ENCODE measurements at regions not wholly inside any gene's neighbourhood (a gene's known extent, or its start where the extent isn't known, plus 50 kb on each side); places are given as distances from the start of the nearest gene placed in this dataset.
"Not testable (repeated sequence)": the region's sequence is repeated elsewhere in the genome, so short reads cannot be mapped to it uniquely, and the experiment has no call there.

DNA sequence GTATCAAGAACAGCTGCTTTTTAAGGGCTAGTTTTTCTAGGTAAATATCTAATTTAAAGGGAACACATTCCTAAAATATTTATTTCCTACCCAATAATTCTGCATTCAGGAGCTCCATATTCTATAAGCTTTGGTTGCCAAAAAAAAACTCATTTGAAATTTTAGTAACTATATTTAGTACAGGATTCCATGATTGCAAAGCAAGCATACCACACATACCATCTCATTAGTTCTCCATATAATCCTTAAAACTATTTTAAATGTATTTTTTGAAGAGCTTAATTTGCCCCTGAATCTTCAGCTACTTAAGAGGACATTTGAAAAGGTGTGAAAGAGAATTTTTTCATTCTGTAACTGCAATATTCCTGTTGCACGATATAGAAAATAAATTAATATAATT is 877.0 kb downstream of the NR2F1-AS1 start:
- Histone ChIP-seq H3K27me3 (ENCODE audit: insufficient read depth, poor library complexity, severe bottlenecking) (no peaks in the 10 kb centered on the region), H3K27ac (replicated peaks) (no peak overlapping the region), H3K4me3 (replicated peaks; ENCODE audit: insufficient read depth, low read length) (no peak overlapping the region)
- no peak for TF ChIP-seq GABPA (IDR thresholded peaks at IDR 0.05; ENCODE audit: low read depth)
- TF ChIP-seq, protein P1, sequence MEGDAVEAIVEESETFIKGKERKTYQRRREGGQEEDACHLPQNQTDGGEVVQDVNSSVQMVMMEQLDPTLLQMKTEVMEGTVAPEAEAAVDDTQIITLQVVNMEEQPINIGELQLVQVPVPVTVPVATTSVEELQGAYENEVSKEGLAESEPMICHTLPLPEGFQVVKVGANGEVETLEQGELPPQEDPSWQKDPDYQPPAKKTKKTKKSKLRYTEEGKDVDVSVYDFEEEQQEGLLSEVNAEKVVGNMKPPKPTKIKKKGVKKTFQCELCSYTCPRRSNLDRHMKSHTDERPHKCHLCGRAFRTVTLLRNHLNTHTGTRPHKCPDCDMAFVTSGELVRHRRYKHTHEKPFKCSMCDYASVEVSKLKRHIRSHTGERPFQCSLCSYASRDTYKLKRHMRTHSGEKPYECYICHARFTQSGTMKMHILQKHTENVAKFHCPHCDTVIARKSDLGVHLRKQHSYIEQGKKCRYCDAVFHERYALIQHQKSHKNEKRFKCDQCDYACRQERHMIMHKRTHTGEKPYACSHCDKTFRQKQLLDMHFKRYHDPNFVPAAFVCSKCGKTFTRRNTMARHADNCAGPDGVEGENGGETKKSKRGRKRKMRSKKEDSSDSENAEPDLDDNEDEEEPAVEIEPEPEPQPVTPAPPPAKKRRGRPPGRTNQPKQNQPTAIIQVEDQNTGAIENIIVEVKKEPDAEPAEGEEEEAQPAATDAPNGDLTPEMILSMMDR (IDR thresholded peaks at IDR 0.05; ENCODE audit: insufficient read depth, low read length) = no peak
- TF ChIP-seq SPI1 (IDR thresholded peaks at IDR 0.05; ENCODE audit: borderline replicate concordance, low read depth) = no peak
- no peak for TF ChIP-seq POLR2AphosphoS5 (IDR thresholded peaks at IDR 0.05; ENCODE audit: low read depth)
- TF ChIP-seq, protein P2, sequence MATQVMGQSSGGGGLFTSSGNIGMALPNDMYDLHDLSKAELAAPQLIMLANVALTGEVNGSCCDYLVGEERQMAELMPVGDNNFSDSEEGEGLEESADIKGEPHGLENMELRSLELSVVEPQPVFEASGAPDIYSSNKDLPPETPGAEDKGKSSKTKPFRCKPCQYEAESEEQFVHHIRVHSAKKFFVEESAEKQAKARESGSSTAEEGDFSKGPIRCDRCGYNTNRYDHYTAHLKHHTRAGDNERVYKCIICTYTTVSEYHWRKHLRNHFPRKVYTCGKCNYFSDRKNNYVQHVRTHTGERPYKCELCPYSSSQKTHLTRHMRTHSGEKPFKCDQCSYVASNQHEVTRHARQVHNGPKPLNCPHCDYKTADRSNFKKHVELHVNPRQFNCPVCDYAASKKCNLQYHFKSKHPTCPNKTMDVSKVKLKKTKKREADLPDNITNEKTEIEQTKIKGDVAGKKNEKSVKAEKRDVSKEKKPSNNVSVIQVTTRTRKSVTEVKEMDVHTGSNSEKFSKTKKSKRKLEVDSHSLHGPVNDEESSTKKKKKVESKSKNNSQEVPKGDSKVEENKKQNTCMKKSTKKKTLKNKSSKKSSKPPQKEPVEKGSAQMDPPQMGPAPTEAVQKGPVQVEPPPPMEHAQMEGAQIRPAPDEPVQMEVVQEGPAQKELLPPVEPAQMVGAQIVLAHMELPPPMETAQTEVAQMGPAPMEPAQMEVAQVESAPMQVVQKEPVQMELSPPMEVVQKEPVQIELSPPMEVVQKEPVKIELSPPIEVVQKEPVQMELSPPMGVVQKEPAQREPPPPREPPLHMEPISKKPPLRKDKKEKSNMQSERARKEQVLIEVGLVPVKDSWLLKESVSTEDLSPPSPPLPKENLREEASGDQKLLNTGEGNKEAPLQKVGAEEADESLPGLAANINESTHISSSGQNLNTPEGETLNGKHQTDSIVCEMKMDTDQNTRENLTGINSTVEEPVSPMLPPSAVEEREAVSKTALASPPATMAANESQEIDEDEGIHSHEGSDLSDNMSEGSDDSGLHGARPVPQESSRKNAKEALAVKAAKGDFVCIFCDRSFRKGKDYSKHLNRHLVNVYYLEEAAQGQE (IDR thresholded peaks at IDR 0.05; ENCODE audit: insufficient replicate concordance, low read depth) = no peak
- no peak for DNase-seq (ENCODE audit: low read depth in 1 of 2, low spot score in 1 of 2)

DNA sequence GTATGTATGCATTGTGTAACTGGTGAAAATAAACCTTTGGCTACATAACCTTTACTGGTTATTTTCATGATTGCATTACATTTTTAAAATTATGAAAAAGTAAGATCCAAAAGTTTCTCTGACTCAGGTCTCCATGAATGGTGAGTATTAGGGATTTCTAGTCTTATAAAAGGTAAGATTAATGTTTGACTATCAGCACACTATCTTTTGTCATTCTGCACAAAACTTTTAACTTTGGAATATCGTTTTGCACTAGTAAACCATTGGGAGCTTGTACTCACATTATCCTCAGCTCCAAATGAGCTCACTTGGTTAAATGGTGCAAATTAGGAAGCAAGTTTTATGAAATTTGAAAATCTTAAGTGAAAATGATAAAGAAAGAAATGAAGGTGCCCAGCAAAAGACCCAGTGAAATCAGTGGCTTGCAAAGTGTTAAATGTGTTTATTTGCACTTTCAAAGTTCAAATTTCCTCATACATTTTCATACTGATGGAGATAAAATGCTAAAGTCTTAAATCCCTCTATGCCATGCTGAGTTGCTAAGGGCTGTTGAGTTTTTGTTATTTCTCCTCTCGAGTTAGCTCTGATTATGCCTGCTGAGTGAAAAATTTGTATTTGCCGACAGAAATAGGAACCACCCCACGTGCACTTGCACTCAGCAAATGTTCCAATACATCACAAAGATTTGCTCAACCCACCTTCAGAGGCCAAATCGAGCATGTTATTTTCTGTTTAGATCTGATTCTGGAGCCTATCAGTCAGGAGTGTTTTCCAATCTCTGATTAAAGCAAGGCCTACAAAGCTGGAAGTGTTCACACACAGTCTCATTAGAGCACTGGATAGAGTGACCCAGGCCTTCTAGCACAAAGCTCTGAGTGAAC is 885.7 kb downstream of the NR2F1-AS1 start:
- TF ChIP-seq, protein P1 (IDR thresholded peaks at IDR 0.05; ENCODE audit: insufficient read depth, low read length) = no peak
- TF ChIP-seq GABPA (IDR thresholded peaks at IDR 0.05; ENCODE audit: low read depth) = no peak
- no peaks in the 10 kb centered on the region for H3K27me3 ChIP-seq (ENCODE audit: insufficient read depth, poor library complexity, severe bottlenecking)
- H3K27ac ChIP-seq (replicated peaks) = no peak overlapping the region
- H3K4me3 ChIP-seq (replicated peaks; ENCODE audit: insufficient read depth, low read length) = no peak overlapping the region
- DNase-seq (ENCODE audit: low read depth in 1 of 2, low spot score in 1 of 2) = no peak

DNA sequence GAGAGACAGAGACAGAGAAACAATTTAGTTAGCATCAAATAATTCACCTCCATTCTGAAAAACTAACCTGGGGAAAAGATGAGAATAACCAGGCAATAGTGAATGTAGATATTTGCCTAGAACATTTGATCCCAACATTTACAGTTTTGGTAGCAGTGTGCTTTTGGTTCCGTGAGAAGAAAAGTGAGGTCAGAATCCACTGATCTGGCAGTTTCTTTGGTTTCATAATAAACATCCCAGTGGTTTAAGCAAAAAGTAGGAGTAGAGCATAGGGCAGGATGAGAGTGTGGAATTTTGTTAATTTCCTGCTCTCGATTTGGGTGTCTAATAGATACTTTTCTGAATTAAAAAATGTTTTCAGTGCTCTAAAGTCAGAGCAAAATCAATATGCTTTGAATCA is 887.0 kb downstream of the NR2F1-AS1 start:
- DNase-seq (ENCODE audit: low read depth in 1 of 2, low spot score in 1 of 2) = no peak
- Histone ChIP-seq H3K4me3 (replicated peaks; ENCODE audit: insufficient read depth, low read length) (no peak overlapping the region), H3K27ac (replicated peaks) (no peak overlapping the region), H3K27me3 (ENCODE audit: insufficient read depth, poor library complexity, severe bottlenecking) (no peaks in the 10 kb centered on the region)
- TF ChIP-seq POLR2AphosphoS5 (IDR thresholded peaks at IDR 0.05; ENCODE audit: low read depth) = no peak
- TF ChIP-seq, protein P1 (IDR thresholded peaks at IDR 0.05; ENCODE audit: insufficient read depth, low read length) = no peak
- no peak for TF ChIP-seq GABPA (IDR thresholded peaks at IDR 0.05; ENCODE audit: low read depth)
- TF ChIP-seq, protein P2 (IDR thresholded peaks at IDR 0.05; ENCODE audit: insufficient replicate concordance, low read depth) = no peak
- no peak for TF ChIP-seq SPI1 (IDR thresholded peaks at IDR 0.05; ENCODE audit: borderline replicate concordance, low read depth)

DNA sequence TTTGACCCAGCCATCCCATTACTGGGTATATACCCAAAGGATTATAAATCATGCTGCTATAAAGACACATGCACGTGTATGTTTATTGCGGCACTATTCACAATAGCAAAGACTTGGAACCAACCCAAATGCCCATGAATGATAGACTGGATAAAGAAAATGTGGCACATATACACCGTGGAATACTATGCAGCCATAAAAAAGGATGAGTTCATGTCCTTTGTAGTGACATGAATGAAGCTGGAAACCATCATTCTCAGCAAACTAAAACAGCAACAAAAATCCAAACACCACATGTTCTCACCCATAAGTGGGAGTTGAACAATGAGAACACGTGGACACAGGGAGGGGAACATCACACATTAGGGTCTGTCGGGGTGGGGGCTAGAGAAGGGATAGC is 889.1 kb downstream of the NR2F1-AS1 start:
- not testable (repeated sequence) for DNase-seq (ENCODE audit: low read depth in 1 of 2, low spot score in 1 of 2); H3K27me3 ChIP-seq (ENCODE audit: insufficient read depth, poor library complexity, severe bottlenecking); H3K27ac ChIP-seq (replicated peaks); H3K4me3 ChIP-seq (replicated peaks; ENCODE audit: insufficient read depth, low read length)

All from HL-60 (cell line).